SKM-1 treated with dmso at 0.1 percent for 144 hours (cell line): ENCODE measurements at regions not wholly inside any gene's neighbourhood (a gene's known extent, or its start where the extent isn't known, plus 50 kb on each side); places are given as distances from the start of the nearest gene placed in this dataset.
"Not testable (repeated sequence)": the region's sequence is repeated elsewhere in the genome, so short reads cannot be mapped to it uniquely, and the experiment has no call there.

Experiments
- DNase-seq: peaks from one replicate; lab custom pipeline; 2025; ENCODE audit not compliant: unreplicated experiment; lab: John Stamatoyannopoulos, UW

DNA sequence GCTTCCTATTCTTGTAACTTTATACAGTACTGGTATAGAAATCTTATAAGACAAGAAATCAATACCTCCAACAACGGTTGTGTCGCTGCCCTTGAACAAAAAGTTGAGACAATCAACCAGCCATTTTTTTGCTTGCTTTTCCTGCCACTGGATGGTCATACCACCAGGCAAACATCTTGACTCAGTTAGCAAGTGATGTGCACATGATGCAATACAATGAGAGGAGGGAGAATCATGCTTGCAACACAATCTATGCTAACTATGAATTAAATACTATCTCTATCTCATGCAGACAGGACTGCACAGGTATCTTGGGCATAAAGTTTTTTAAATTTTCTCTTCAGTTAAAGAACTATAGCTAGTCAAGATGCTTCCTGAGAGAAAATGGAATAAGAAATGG is 877.7 kb upstream of the CITED2 start:
- no peak for DNase-seq

DNA sequence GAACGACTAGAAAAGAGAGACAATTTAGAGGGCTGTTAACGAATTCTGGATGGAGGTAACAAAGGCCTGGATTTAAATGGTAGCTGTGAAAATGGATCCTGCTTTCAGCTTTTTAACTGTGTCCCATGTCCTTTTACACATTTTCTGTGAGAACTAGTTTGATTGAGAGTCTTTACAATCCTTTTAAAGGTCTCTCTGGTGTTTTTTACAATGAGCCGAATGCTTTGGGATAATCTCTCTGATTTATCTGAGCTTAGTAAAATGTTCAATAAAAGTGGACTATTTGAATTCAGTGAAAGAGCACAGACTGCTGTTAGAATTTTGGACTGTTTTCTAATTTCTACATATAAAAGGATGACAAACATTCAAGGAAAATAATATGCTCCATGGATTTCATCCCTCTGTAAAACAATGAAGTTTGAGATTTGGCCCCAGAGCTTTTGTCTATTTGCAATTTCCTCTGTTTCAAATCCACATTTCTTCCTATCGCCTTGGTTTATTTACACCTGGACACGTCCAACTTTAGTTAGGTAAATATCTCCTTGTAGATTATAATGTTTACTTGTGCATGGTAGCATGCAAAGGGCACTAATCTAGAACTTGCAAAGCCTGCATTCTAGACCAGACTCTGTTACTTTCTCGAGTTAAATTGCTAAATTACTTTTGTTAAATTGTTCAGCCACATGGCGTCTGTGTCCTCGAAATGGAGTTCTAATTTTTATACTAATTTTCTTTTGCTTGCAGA is 871.0 kb upstream of the CITED2 start:
- no peak for DNase-seq

DNA sequence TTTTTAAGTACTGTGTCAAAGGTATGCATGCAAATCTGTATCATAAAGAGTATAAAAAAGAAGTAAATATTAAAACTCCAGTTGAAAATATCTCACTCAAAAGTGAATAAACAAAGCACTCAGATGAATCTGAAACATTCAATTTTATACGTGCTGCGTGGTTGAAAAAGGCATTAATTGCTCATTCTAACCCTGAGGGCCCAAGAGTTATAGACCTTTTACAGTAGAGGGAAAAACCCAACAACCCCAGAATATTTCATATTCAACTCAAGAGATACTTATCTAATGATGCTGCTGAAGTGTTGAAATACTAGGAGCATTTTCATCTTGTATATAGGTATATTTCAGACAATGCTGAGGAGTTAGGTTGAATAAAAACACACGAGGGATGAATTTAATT is 862.8 kb upstream of the CITED2 start:
- no peak for DNase-seq

DNA sequence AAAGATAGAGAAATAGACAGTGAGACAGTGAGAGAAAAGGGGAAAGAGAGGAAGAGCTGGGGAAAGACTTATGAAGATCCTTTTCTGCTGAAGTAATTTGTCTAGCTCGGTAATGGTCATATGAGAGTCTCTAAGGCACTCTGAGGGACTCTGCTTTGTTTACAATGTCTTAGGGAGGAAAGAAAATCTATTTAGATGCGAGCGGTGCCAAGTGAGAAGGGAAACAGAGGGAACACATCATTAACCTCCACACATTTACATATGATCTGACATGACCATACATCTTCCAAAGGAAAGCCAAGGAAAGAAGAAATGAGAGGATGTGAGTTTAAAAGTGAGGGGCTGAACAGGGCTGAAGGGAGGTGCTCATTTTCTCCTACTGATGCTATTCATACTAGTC is 862.3 kb upstream of the CITED2 start:
- no peak for DNase-seq

DNA sequence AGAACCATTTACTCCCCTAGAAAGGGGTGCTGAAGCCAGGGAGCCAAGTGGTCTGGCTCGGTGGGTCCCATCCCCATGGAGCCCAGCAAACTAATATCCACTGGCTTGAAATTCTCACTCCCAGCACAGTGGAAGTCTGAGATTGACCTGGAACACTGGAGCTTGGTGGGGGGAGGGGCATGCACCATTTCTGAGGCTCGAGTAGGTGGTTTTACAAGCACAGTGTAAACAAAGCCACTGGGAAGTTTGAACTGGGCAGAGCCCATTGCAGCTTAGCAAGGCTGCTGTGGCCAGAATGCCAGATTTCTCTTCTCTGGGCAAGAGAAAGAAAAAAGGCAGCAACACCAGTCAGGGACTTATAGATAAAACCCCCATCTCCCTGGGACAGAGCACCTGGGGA is 855.8 kb upstream of the CITED2 start:
- DNase-seq: no peak

DNA sequence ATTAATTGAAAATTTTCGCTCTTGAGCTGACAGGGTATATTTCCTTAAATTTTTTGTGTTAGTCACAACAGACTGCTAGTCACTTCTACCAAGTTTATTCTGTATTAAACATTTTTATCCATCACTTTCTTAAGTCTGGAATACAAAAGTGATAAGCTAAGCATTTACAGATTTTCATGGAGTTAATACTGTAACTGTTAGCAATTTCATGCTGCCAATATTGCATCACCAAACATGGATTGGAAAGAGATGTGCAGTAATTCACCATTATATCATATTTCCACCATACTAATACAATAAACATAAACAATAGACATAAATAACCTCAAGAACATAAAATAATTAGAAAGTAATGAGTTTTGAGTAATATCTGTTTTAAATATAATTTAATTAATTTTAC is 854.0 kb upstream of the CITED2 start:
- no peak for DNase-seq

DNA sequence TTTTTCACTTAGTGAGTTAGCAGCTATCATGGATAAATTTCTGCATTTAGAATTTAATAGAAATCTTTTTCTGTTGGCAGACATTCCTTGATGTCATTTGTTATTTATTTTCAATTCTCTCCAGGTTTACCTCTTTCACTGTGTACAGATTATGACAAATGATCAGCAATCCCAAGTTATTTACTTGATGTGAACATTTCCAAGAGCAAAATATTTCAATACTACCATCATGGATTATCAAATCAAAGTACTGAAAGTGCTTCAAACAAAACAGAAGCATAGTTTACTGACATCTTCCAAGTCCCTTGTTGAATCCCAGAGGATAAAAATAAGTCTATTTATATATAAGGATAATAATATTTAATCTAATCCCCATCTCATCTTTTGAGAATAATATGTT is 852.2 kb upstream of the CITED2 start:
- no peak for DNase-seq

DNA sequence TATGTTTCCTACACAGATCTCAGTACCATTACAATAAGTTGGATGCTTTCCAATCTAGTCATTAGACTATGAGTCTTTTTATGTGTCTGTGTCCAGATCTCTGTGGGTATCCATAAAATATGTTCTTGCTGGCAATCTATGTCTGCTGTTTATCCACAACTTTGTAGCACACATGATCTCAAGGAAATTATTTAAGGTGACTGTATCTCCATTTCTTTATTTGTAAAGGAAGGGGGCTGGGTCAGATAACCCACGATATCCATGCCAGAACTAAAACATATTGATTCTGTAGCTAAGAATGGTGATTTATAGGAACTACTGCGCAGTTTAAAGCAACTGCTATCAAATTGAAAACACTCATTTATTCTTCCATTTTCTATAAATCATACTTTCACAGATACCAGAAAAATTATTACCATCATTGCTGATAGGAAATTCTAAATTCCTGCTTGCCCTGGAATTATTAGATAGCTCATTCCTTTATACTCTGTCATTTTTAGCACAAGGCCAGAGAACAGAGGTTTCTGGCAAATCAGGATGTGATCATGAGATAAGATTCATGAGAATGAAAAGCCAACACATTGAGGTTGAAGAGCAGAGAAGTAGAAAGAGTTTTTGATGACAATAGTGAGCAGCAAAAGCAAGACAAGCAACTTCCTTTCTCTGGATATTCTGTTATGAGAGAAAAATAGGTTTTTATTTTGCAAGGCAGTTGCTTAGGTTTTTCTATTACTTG is 851.4 kb upstream of the CITED2 start:
- DNase-seq: no peak

DNA sequence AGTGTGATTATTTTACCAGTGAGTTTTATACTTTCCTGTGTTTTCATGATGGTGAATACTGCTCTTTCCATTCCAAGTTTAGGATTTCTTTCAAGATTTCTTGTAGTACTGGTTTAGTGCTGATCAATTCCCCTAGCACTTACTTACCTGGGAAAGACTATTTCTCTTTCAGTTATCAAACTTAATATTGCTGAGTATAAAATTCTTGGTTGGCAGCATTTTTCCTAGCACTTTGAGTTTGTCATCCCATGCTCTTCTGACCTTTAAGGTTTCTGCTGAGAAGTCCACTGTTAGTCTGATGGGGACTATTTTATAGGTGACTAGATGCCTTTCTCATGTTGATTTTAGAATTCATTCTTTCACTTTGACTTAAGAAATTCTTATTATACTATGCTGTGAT is 842.8 kb upstream of the CITED2 start:
- no peak for DNase-seq

DNA sequence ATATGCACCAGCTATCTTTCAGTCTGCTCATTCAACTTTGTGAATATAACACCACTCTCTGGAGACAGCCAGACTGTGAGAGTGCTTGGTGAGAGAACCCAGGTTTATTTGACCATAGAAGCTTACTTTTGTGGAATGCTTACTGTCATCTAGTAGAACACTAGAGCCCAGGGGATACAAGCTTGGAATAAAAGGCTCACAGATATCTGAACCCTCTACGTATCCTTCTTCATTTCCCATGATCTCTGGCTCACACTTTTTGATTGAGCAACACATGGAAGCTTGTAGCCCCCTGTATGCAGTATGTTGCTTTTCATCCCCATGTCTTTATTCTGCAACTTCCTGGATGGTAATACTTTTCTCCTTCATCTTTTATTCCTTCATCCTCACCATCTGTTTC is 835.3 kb upstream of the CITED2 start:
- DNase-seq: no peak

DNA sequence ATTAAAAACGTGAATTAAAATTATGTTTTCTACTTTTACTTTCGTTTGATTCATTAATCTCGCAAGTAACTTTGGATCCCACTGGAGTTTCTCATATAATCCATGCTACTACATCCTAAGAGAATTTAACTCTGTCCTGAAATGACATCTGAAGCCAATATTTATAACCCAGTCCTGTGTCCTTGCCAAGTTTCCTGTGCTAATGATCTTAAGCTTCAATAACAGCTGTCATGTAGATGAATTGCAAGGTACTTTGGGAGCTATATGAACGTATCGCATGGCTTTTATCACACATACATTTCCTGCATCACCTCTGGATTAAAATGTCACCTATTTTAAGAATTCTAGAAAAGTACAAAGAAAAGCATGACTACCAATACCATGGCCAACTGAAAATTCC is 833.8 kb upstream of the CITED2 start:
- DNase-seq: no peak

DNA sequence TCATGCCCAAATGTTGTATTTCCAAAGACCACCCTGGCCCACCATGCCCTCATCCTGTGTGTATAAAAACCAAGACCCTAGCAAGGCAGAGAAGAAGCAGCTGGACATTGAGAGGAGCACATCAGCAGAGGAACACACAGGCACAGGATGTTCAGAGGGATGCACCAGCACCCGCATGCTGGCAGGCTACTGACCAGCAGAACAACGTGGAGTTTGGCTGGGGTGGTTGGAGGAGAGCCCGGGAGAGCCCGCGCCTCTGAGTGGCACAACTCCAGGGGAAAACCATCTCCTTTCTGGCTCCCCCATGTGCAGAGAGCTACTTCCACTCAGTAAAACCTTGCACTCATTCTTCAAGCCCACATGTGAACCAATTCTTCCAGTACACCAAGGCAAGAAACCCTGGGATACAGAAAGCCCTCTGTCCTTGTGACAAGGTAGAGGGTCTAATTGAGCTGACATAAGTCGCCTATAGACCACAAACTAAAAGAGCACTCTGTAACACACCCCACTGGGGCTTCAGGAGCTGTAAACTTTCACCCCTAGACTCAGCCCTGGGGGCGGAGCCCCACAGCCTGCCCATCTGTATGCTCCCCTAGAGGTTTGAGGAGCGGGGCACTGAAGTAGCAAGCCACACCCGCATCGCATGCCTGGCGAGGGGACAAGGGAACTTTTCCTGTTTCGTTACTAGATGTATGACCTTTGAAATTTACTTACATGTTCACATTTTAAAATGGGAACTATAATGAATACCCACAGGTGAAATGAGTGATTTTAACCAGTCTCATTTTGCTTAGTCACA is 831.5 kb upstream of the CITED2 start:
- DNase-seq: no peak

DNA sequence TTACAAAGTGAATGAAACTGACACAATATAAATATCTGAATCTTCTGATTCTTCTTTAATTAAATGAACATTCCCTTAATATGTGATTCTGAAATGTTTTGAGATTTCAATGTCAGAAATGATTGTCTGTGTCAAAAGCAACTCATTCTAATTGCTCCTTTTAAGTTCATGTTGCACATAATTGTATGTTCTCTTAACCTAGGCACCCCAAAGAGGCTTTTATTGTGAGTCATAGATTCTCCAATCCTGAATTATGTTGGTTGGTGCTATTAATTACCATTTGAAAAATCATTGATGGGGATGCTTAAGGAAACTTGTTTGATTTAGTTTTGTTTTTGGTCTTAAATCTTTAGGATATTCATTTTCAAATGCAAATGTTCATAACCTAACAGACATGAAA is 829.7 kb upstream of the CITED2 start:
- no peak for DNase-seq

DNA sequence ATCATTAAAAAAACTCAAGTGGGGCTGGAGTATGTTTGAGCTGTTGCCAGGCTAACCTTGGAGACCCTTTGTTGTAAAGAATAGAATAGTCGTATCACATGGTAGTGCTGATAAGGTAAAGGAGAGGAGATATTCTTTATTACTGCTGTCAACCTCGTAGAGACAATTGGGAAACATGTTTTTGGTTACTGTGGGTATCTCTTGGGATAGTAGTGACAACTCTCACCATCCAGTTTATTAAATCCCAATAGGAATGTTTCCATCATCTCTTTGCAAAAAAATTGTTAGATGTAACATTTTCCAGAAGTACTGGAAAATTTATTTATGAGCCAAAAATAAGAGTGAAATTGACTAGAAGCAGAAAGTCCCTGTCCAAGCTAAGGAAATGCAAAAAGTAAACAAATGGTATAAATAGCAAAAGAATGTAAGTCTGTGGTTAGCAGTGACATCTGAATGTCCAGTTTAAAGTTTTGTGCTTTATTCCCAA is 829.3 kb upstream of the CITED2 start:
- no peak for DNase-seq

DNA sequence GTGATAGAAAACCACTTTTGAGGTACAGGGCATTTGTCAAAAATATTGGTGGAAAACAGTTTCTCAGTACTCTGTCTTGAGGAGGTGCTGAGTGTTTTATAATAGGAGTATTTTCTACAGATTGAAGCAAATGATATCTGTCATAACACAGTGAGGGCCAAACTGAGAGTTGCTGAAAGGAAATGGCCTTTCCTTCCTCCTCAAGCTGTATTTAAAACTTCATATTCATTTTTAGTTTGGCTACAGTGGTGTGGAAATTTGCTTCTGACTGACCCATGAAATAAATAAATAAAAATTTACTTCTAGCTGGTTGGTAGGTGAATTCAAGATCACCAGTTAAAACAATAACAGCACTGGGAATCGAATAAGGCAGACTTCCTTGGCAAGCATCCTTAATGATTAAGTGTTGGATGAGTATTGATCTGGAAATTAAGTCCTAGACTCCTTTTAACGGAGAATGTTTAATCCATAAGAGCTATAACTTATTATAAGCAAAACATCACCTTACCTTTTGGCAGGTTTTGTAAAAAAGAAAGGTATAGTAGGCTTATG is 828.6 kb upstream of the CITED2 start:
- DNase-seq: no peak

DNA sequence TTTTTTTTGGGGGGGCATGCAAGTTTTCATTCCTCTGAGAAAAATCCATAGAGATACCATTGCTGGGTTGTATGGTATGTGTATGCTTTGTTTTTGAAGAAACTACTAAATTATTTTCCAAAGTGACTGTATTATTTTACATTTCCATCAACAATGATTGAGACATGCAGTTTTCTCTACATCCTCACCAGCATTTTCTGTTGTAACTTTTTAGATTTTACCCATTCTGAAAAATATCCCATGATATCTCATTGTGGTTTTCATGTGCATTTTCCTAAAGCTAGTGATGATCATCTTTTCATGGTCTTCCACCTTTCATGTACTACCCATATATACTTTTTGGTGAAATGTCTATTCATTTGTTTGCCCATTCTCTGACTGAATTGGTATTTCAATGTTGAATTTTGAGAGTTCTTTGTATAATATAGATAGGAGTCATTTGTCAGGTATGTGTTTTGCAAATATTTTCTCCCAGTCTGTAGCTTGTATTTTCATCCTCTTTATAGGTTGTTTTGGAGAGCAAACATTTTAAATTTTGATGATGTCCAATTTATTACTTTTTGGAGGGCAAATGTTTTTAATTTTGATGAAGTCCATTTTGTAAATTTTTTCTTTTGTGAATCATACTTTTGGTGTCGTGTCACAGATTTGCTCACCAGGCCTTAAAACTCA is 827.5 kb upstream of the CITED2 start:
- DNase-seq: no peak

DNA sequence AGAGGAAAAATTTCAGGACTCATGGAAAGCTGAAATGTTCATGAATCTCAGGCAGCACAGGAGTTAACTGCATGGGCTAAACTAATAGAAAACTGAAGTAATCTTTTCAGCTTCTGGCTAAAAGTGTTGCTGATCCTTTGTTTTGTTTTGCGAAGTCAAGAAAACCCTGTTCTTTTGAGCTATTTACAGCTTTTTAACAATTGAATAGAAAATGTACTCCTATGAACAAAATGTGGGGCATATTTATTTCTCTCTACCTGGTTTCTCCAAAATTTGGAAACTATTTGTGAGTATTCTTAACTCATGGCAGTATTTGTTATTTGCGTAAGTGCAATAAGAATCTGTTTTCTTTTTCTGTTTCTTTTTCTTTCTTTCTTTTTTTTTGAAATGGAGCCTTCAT is 818.8 kb upstream of the CITED2 start:
- no peak for DNase-seq

DNA sequence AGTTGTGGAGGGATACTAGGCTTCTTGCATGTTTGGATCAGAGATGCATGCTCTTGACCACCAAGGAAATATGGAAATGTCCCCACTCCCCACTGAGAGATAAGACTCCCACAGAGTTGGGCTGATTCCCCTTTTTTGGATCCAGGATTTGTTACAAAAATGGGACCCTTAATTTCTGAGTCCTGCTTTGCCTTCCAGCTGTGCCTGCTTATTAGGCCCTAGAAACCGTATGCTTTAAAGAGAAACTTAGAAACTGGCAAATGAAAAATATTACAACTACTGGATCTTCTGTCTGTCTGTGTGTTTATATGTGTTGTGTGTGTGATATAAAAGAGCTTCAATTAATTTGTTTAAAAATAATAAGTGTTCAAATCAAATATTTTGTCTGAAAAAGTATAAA is 817.6 kb upstream of the CITED2 start:
- DNase-seq: no peak

DNA sequence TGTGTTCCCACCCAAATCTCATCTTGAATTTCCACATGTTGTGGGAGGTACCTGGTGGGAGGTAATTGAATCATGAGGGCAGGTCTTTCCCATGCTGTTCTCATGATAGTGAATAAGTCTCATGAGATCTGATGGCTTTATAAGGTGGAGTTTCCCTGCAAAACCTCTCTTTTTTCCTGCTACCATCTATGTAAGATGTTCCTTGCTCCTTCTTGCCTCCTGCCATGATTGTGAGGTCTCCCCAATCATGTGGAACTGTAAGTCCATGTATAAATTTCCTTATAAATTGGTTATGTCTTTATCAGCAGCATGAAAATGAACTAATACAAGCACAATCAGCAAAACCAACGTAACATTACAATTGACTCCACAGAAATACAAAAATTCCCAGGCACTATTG is 814.8 kb upstream of the CITED2 start:
- not testable (repeated sequence) for DNase-seq

DNA sequence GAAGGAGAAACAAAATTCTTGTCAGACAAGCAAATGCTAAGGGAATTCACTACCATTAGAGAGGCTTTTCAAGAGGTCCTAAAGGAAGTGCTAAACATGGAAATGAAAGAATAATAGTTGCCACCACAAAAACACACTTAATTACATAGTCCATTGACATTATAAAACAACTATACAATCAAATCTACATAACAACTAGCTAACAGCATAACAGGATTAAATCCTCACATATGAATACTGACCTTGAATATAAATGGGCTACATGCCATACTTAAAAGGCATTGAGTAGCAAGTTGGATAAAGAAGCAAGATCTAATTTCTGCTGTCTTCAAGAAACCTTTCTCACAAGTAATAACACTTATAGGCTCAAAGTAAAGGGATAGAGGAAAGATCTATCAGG is 811.5 kb upstream of the CITED2 start:
- no peak for DNase-seq

DNA sequence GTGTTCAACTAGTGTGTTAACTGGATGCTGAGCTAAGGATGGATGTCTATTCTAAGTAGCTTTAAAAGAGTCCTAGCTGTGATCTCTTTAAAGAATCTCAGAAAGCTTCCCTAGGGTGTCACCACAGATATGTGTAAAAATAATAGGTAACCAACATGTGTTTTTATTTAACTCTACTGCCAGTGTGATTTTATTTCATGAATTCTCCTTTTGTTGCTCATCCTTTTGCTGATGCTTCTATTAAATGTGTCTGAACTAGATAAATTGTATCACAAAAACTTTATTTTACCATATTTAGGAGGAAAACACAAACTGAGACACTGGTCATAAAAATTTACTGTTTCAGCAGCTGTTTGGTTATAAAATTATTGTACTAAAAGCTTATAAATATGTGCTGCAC is 809.4 kb upstream of the CITED2 start:
- DNase-seq: no peak
